ENCODE measurements at regions not wholly inside any gene's neighbourhood (a gene's known extent, or its start where the extent isn't known, plus 50 kb on each side); places are given as distances from the start of the nearest gene placed in this dataset.

GRCh38 chr2:59732871-59733566 is 820.4 kb downstream of the BCL11A start:
- Histone ChIP-seq H3K9me3 (ENCODE audit: control insufficient read depth in 2 of 2, insufficient read depth in 1 of 2, low read length in 1 of 2) (no peaks in the 10 kb centered on the region), H3K27ac (ENCODE audit: low read depth in 1 of 2, low read length in 1 of 2) (no peak overlapping the region), H3K36me3 (ENCODE audit: control insufficient read depth in 2 of 2, insufficient read depth in 2 of 2, low read length in 1 of 2) (no peaks in the 10 kb centered on the region), H3K4me1 (ENCODE audit: control insufficient read depth in 2 of 2, insufficient read depth in 2 of 2, low read length in 2 of 2) (no peaks in the 10 kb centered on the region), H3K27me3 (ENCODE audit: control insufficient read depth in 2 of 2, insufficient read depth in 1 of 2, low read length in 1 of 2) (no peaks in the 10 kb centered on the region), H3K4me3 (ENCODE audit: low read length in 2 of 2) (no peak overlapping the region)
- no peak for DNase-seq (ENCODE audit: low read depth in 6 of 9, low spot score in 9 of 9)
- 96% methylated on average over 15 of the region's 15 CpGs for WGBS

GRCh38 chr2:59727121-59727590 is 826.3 kb downstream of the BCL11A start:
- Histone ChIP-seq H3K27ac (ENCODE audit: low read depth in 1 of 2, low read length in 1 of 2) (no peak overlapping the region), H3K27me3 (ENCODE audit: control insufficient read depth in 2 of 2, insufficient read depth in 1 of 2, low read length in 1 of 2) (no peaks in the 10 kb centered on the region), H3K4me3 (ENCODE audit: low read length in 2 of 2) (no peak overlapping the region), H3K36me3 (ENCODE audit: control insufficient read depth in 2 of 2, insufficient read depth in 2 of 2, low read length in 1 of 2) (no peaks in the 10 kb centered on the region), H3K4me1 (ENCODE audit: control insufficient read depth in 2 of 2, insufficient read depth in 2 of 2, low read length in 2 of 2) (no peaks in the 10 kb centered on the region), H3K9me3 (ENCODE audit: control insufficient read depth in 2 of 2, insufficient read depth in 1 of 2, low read length in 1 of 2) (no peaks in the 10 kb centered on the region)
- DNase-seq (ENCODE audit: low read depth in 6 of 9, low spot score in 9 of 9) = no peak
- WGBS = 95% methylated on average over 2 of the region's 2 CpGs

- WGBS = 53% methylated on average over 9 of the region's 9 CpGs
- no peaks in the 10 kb centered on the region for H3K9me3 ChIP-seq (ENCODE audit: control insufficient read depth in 2 of 2, insufficient read depth in 1 of 2, low read length in 1 of 2)
- no peaks in the 10 kb centered on the region for H3K27me3 ChIP-seq (ENCODE audit: control insufficient read depth in 2 of 2, insufficient read depth in 1 of 2, low read length in 1 of 2)
- H3K36me3 ChIP-seq (ENCODE audit: control insufficient read depth in 2 of 2, insufficient read depth in 2 of 2, low read length in 1 of 2) = no peaks in the 10 kb centered on the region
- peak in 6 of 9 donors; percentile 1 to 37 (median 6) for DNase-seq (ENCODE audit: low read depth in 6 of 9, low spot score in 9 of 9)
- no peaks in the 10 kb centered on the region for H3K4me1 ChIP-seq (ENCODE audit: control insufficient read depth in 2 of 2, insufficient read depth in 2 of 2, low read length in 2 of 2)
- H3K4me3 ChIP-seq (ENCODE audit: low read length in 2 of 2) = no peak overlapping the region
- no peak overlapping the region for H3K27ac ChIP-seq (ENCODE audit: low read depth in 1 of 2, low read length in 1 of 2)
These were observed 827.0 kb downstream of the BCL11A start for GRCh38 chr2:59726228-59727120.

- Histone ChIP-seq H3K9me3 (ENCODE audit: control insufficient read depth in 2 of 2, insufficient read depth in 1 of 2, low read length in 1 of 2) (no peaks in the 10 kb centered on the region), H3K27me3 (ENCODE audit: control insufficient read depth in 2 of 2, insufficient read depth in 1 of 2, low read length in 1 of 2) (no peaks in the 10 kb centered on the region), H3K36me3 (ENCODE audit: control insufficient read depth in 2 of 2, insufficient read depth in 2 of 2, low read length in 1 of 2) (no peaks in the 10 kb centered on the region), H3K4me1 (ENCODE audit: control insufficient read depth in 2 of 2, insufficient read depth in 2 of 2, low read length in 2 of 2) (no peaks in the 10 kb centered on the region), H3K27ac (ENCODE audit: low read depth in 1 of 2, low read length in 1 of 2) (no peak overlapping the region), H3K4me3 (ENCODE audit: low read length in 2 of 2) (no peak overlapping the region)
- WGBS = 98% methylated on average over 3 of the region's 3 CpGs
- DNase-seq (ENCODE audit: low read depth in 6 of 9, low spot score in 9 of 9) = no peak
These were observed 828.7 kb downstream of the BCL11A start for GRCh38 chr2:59724746-59725145.

GRCh38 chr2:59720296-59720866 is 833.1 kb downstream of the BCL11A start:
- Histone ChIP-seq H3K27ac (ENCODE audit: low read depth in 1 of 2, low read length in 1 of 2) (no peak overlapping the region), H3K9me3 (ENCODE audit: control insufficient read depth in 2 of 2, insufficient read depth in 1 of 2, low read length in 1 of 2) (no peaks in the 10 kb centered on the region), H3K36me3 (ENCODE audit: control insufficient read depth in 2 of 2, insufficient read depth in 2 of 2, low read length in 1 of 2) (no peaks in the 10 kb centered on the region), H3K27me3 (ENCODE audit: control insufficient read depth in 2 of 2, insufficient read depth in 1 of 2, low read length in 1 of 2) (no peaks in the 10 kb centered on the region), H3K4me3 (ENCODE audit: low read length in 2 of 2) (no peak overlapping the region), H3K4me1 (ENCODE audit: control insufficient read depth in 2 of 2, insufficient read depth in 2 of 2, low read length in 2 of 2) (no peaks in the 10 kb centered on the region)
- no peak for DNase-seq (ENCODE audit: low read depth in 6 of 9, low spot score in 9 of 9)
- 98% methylated on average over 4 of the region's 4 CpGs for WGBS

GRCh38 chr2:59713577-59713976 is 839.9 kb downstream of the BCL11A start:
- no peak overlapping the region for H3K4me3 ChIP-seq (ENCODE audit: low read length in 2 of 2)
- WGBS = 94% methylated on average over 3 of the region's 3 CpGs
- H3K27ac ChIP-seq (ENCODE audit: low read depth in 1 of 2, low read length in 1 of 2) = no peak overlapping the region
- no peaks in the 10 kb centered on the region for H3K27me3 ChIP-seq (ENCODE audit: control insufficient read depth in 2 of 2, insufficient read depth in 1 of 2, low read length in 1 of 2)
- DNase-seq (ENCODE audit: low read depth in 6 of 9, low spot score in 9 of 9) = no peak
- H3K36me3 ChIP-seq (ENCODE audit: control insufficient read depth in 2 of 2, insufficient read depth in 2 of 2, low read length in 1 of 2) = no peaks in the 10 kb centered on the region
- no peaks in the 10 kb centered on the region for H3K9me3 ChIP-seq (ENCODE audit: control insufficient read depth in 2 of 2, insufficient read depth in 1 of 2, low read length in 1 of 2)
- no peaks in the 10 kb centered on the region for H3K4me1 ChIP-seq (ENCODE audit: control insufficient read depth in 2 of 2, insufficient read depth in 2 of 2, low read length in 2 of 2)

GRCh38 chr2:59711121-59711520 is 842.3 kb downstream of the BCL11A start:
- no peaks in the 10 kb centered on the region for H3K36me3 ChIP-seq (ENCODE audit: control insufficient read depth in 2 of 2, insufficient read depth in 2 of 2, low read length in 1 of 2)
- H3K4me1 ChIP-seq (ENCODE audit: control insufficient read depth in 2 of 2, insufficient read depth in 2 of 2, low read length in 2 of 2) = no peaks in the 10 kb centered on the region
- DNase-seq (ENCODE audit: low read depth in 6 of 9, low spot score in 9 of 9) = no peak
- no peaks in the 10 kb centered on the region for H3K9me3 ChIP-seq (ENCODE audit: control insufficient read depth in 2 of 2, insufficient read depth in 1 of 2, low read length in 1 of 2)
- no peaks in the 10 kb centered on the region for H3K27me3 ChIP-seq (ENCODE audit: control insufficient read depth in 2 of 2, insufficient read depth in 1 of 2, low read length in 1 of 2)
- H3K4me3 ChIP-seq (ENCODE audit: low read length in 2 of 2) = no peak overlapping the region
- no peak overlapping the region for H3K27ac ChIP-seq (ENCODE audit: low read depth in 1 of 2, low read length in 1 of 2)

GRCh38 chr2:59706729-59707128 is 846.7 kb downstream of the BCL11A start:
- Histone ChIP-seq H3K36me3 (ENCODE audit: control insufficient read depth in 2 of 2, insufficient read depth in 2 of 2, low read length in 1 of 2) (no peaks in the 10 kb centered on the region), H3K9me3 (ENCODE audit: control insufficient read depth in 2 of 2, insufficient read depth in 1 of 2, low read length in 1 of 2) (peaks cover 0 to 8% of the 10 kb centered on the region in 2 donors), H3K4me1 (ENCODE audit: control insufficient read depth in 2 of 2, insufficient read depth in 2 of 2, low read length in 2 of 2) (no peaks in the 10 kb centered on the region), H3K27me3 (ENCODE audit: control insufficient read depth in 2 of 2, insufficient read depth in 1 of 2, low read length in 1 of 2) (no peaks in the 10 kb centered on the region), H3K27ac (ENCODE audit: low read depth in 1 of 2, low read length in 1 of 2) (no peak overlapping the region), H3K4me3 (ENCODE audit: low read length in 2 of 2) (no peak overlapping the region)
- DNase-seq (ENCODE audit: low read depth in 6 of 9, low spot score in 9 of 9) = no peak
- 97% methylated on average over 4 of the region's 4 CpGs for WGBS

GRCh38 chr2:59703796-59704195 is 849.7 kb downstream of the BCL11A start:
- Histone ChIP-seq H3K4me3 (ENCODE audit: low read length in 2 of 2) (no peak overlapping the region), H3K36me3 (ENCODE audit: control insufficient read depth in 2 of 2, insufficient read depth in 2 of 2, low read length in 1 of 2) (no peaks in the 10 kb centered on the region), H3K9me3 (ENCODE audit: control insufficient read depth in 2 of 2, insufficient read depth in 1 of 2, low read length in 1 of 2) (peaks cover 0 to 8% of the 10 kb centered on the region in 2 donors), H3K4me1 (ENCODE audit: control insufficient read depth in 2 of 2, insufficient read depth in 2 of 2, low read length in 2 of 2) (no peaks in the 10 kb centered on the region), H3K27me3 (ENCODE audit: control insufficient read depth in 2 of 2, insufficient read depth in 1 of 2, low read length in 1 of 2) (no peaks in the 10 kb centered on the region), H3K27ac (ENCODE audit: low read depth in 1 of 2, low read length in 1 of 2) (no peak overlapping the region)
- DNase-seq (ENCODE audit: low read depth in 6 of 9, low spot score in 9 of 9) = no peak
- WGBS = 96% methylated on average over 1 of the region's 1 CpG
